HG03045 (cell line): ENCODE measurements at regions not wholly inside any gene's neighbourhood (a gene's known extent, or its start where the extent isn't known, plus 50 kb on each side); places are given as distances from the start of the nearest gene placed in this dataset.
"Not testable (repeated sequence)": the region's sequence is repeated elsewhere in the genome, so short reads cannot be mapped to it uniquely, and the experiment has no call there.

Source experiments
- ATAC-seq: cut with Tn5 transposase; IDR thresholded peaks from one replicate; pipeline ENCODE4 v1.9.1; 2021; ENCODE audit warnings: mild to moderate bottlenecking, moderate library complexity; ENCODE audit not compliant: unreplicated experiment

GRCh38 chr1:82367456-82367855 is 566.7 kb downstream of the ADGRL2 start:
- no peak for ATAC-seq

GRCh38 chr1:82366689-82367088 is 566.0 kb downstream of the ADGRL2 start:
- ATAC-seq = no peak

GRCh38 chr1:82359541-82359940 is 558.8 kb downstream of the ADGRL2 start:
- not testable (repeated sequence) for ATAC-seq

- ATAC-seq = not testable (repeated sequence)
These were observed 558.0 kb downstream of the ADGRL2 start for GRCh38 chr1:82358706-82359105.

GRCh38 chr1:82354546-82354945 is 553.8 kb downstream of the ADGRL2 start:
- ATAC-seq = not testable (repeated sequence)

GRCh38 chr1:82348487-82348886 is 547.8 kb downstream of the ADGRL2 start:
- ATAC-seq = no peak

- ATAC-seq = no peak
These were observed 545.4 kb downstream of the ADGRL2 start for GRCh38 chr1:82346141-82346540.

- no peak for ATAC-seq
These were observed 542.6 kb downstream of the ADGRL2 start for GRCh38 chr1:82343381-82343780.

GRCh38 chr1:82337635-82338034 is 536.9 kb downstream of the ADGRL2 start:
- no peak for ATAC-seq

GRCh38 chr1:82330330-82330729 is 529.6 kb downstream of the ADGRL2 start:
- no peak for ATAC-seq

GRCh38 chr1:82329226-82329625 is 528.5 kb downstream of the ADGRL2 start:
- ATAC-seq = no peak

- no peak for ATAC-seq
These were observed 522.6 kb downstream of the ADGRL2 start for GRCh38 chr1:82323144-82323841.

- ATAC-seq = no peak
These were observed 521.1 kb downstream of the ADGRL2 start for GRCh38 chr1:82321794-82322193.

GRCh38 chr1:82319546-82319945 is 518.8 kb downstream of the ADGRL2 start:
- ATAC-seq = no peak

GRCh38 chr1:82318921-82319320 is 518.2 kb downstream of the ADGRL2 start:
- ATAC-seq = no peak

GRCh38 chr1:82318265-82318664 is 517.5 kb downstream of the ADGRL2 start:
- ATAC-seq = no peak

GRCh38 chr1:82317671-82318070 is 516.9 kb downstream of the ADGRL2 start:
- no peak for ATAC-seq

- no peak for ATAC-seq
These were observed 498.9 kb downstream of the ADGRL2 start for GRCh38 chr1:82299656-82300055.

- no peak for ATAC-seq
These were observed 498.3 kb downstream of the ADGRL2 start for GRCh38 chr1:82299056-82299455.

GRCh38 chr1:82297139-82297896 is 496.6 kb downstream of the ADGRL2 start:
- ATAC-seq = no peak

- no peak for ATAC-seq
These were observed 486.8 kb downstream of the ADGRL2 start for GRCh38 chr1:82287556-82287955.

GRCh38 chr1:82284213-82284612 is 483.5 kb downstream of the ADGRL2 start:
- ATAC-seq = no peak
